GM18508 (cell line): ENCODE measurements at regions not wholly inside any gene's neighbourhood (a gene's known extent, or its start where the extent isn't known, plus 50 kb on each side); places are given as distances from the start of the nearest gene placed in this dataset.
"Not testable (repeated sequence)": the region's sequence is repeated elsewhere in the genome, so short reads cannot be mapped to it uniquely, and the experiment has no call there.

ENCODE experiments used
- ATAC-seq: cut with Tn5 transposase; IDR thresholded peaks from one replicate; pipeline ENCODE4 v1.9.1; 2021; ENCODE audit warnings: moderate number of reproducible peaks; ENCODE audit not compliant: insufficient read depth, unreplicated experiment

GRCh38 chr5:145403992-145404391, 431.1 kb downstream of the PRELID2 start:
- ATAC-seq, result no peak

GRCh38 chr5:145396888-145397287, 438.3 kb downstream of the PRELID2 start:
- ATAC-seq, result no peak

- ATAC-seq, result not testable (repeated sequence)
These were observed 440.0 kb downstream of the PRELID2 start for GRCh38 chr5:145395151-145395550.

- no peak for ATAC-seq
These were observed 441.7 kb downstream of the PRELID2 start for GRCh38 chr5:145393426-145393825.

GRCh38 chr5:145389047-145389446, 446.1 kb downstream of the PRELID2 start:
- ATAC-seq, result no peak

DNA sequence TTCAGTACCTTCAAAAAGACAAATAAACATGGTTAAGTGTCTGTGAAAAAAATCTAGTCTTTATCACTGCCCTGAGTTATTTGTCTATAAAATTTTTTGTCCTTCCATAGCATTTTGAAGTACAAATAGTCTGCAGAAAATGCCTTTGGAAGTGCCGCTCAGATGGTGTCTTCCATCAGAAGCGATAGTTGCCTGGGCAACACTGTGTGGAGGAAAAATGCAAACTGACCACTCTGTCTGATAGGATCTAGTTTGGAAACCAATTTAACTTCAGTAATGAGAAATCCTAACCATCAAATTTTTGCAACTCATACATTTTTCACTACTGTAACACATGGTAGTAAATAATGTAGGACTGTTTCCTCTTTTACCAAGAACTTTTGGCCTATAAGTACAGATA, 449.9 kb downstream of the PRELID2 start:
- no peak for ATAC-seq

- no peak for ATAC-seq
These were observed 456.9 kb downstream of the PRELID2 start for GRCh38 chr5:145378226-145378625.

GRCh38 chr5:145375521-145375920, 459.6 kb downstream of the PRELID2 start:
- no peak for ATAC-seq

DNA sequence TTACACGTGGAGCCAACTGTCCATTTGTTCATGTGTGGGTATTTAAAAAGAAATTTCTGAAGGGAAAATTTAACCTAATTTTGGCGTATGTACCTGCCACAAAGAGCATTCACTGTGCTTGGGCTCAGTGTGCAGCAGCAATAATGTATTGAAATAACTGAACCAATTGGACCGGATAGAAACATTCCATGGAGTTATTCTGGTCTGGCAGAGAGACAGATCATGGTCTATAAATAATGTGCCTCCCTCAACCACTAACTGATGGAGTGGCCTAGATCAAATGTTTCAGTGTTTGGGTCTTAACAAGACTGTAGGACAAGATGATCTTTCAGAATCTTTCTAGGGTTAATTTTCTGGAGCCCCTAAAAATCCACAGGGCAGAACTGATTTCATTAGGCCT, 469.7 kb downstream of the PRELID2 start:
- no peak for ATAC-seq

- no peak for ATAC-seq
These were observed 472.9 kb downstream of the PRELID2 start for GRCh38 chr5:145362266-145362665.

DNA sequence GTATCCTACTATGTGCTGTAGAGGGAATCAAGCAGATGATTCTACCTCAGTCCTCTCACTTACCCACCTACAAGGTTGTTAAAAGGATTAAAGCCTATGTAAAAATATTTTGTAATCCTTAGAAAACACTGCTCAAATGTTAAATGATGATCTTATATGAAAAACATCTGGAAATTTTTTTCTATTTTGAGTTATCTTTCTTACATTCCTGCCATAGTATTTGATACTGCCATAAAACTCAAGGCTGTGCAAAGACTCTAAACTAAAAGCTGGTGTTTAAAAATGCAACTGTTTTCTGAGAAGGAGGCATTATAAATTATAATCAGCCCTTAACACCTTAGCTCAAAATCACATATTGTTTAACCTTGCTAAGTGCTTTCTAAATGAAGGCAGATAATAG, 474.2 kb downstream of the PRELID2 start:
- no peak for ATAC-seq

DNA sequence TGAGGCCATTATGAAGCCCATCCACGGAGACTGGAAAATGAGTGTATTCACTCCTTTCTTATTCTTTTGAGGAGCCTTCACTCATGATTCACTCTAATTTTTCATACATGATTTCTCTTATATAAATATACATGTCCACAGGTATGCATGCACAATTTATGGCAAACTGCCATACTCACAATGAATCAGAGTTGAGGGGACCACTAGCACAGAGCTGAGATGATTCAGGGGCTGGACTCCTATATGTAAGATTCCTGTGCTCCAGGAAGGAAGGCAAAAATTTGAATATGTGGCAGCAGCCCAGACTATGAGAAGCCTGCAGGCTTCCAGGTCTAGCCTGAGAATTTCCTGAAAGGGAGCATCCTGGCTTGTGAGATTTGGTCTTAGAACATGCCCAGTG, 484.6 kb downstream of the PRELID2 start:
- no peak for ATAC-seq

GRCh38 chr5:145347026-145347616, 488.0 kb downstream of the PRELID2 start:
- peak; percentile 73 for ATAC-seq

- ATAC-seq, result no peak
These were observed 489.4 kb downstream of the PRELID2 start for GRCh38 chr5:145345511-145346287.

DNA sequence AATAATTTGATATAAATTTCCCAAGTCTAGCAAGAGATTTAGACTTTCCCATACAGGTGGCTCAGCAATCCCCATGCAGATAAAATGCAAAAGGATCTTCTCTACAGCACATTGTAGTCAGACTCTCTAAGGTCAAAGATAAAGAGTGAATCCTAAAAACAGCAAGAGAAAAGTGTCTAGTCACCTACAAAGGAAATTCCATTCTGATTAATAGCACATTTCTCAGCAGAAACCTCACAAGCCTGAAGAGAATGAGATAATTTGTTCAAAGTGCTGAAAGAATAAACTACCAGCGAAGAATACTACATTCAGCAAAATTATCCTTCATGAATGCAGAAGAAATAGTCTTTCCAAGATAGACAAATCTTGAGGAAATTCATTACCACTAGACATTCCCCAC, 493.3 kb downstream of the PRELID2 start:
- no peak for ATAC-seq

GRCh38 chr5:145340099-145340498, 495.0 kb downstream of the PRELID2 start:
- ATAC-seq, result no peak

DNA sequence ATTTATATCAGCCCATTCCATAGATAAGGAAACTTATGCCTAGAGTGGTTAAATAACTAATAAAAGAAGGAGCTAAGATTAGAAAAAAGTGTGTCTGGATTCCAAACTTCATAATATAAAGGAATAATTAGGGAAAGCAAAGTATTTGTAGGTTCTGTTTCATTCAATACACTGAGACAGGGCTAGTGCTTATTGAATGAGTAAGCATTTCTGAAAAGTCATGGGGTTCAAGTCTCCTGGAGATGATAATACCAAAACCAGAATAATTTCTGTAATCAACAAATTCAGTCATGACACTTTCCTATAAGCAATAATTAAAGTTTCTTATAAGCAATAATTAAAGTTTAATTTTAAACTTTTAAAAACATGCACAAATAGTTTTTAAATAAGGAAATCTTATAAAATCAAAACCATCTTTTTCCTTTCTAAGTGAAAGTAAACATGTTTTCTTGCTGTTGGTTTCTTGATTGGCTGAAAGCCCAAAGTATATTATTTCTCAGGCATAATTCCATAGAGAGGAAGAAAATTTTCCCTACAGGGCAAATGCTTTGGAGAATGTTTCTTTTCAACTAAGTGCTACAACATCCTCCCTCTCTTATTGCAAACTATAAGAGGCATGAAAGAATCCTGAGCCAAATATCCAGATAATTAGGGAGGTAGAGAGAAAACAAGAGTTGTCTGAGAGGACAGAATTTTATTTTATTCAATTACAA, 510.2 kb downstream of the PRELID2 start:
- no peak for ATAC-seq

DNA sequence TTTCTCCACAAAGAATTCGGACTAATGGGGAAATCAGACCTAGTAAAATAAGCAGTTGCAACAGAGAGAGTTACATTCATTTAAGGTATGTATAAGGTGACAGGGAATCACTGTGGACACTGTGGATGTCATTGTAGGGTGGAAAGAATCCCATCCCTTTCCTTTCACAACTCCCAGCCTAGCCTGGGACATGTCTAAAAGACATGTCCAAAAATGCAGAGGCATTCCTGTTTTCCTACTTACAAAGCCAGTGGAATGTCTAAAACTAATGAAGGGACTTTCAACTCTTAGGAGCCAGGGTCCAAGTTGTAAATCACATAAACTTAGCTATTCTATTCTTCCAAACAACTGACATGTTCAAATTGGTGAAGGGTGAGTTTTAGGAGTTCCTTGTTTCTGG, 511.0 kb downstream of the PRELID2 start:
- no peak for ATAC-seq

DNA sequence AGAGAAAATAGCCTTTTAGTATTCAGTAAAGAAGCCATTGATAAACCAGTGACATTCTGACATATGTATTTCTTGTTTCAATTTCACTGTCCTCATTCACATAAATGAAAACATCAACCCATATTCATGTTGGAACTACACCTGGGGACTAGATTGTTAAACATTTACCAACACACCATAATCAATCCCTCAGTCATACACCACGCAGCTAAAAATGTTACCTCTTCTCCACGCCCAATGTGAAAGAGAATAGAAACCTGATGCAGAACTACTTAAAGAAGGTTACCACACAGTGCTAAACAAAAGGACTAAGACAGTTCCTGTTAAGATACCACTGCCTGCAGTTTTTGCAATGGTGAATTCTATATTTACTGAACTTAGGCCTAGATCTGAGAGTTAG, 518.9 kb downstream of the PRELID2 start:
- peak; percentile 98 for ATAC-seq

DNA sequence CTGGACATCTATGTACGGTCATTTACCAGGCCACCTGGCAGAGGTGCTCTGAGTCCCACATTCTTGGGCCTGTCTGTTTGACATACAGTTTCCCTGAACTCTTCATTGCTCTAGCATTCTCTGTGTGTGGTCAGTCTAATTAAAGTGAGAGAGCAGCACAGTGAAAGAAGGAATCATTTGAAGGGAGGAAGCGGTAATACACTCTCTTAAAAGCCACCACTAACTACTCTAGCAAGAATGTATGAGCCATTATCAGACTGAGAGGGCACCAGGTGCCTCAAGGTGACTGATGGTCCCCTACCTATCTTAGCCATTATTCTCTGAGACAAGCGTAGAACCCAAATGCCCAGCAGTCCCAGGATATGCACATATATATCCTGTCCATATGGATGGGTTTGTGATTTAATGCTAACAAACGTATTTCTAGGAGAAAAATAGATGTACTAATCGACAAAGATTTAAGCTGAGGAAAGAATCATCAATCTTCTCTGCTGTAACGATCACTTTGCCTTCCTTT, 527.2 kb downstream of the PRELID2 start:
- no peak for ATAC-seq

- ATAC-seq, result no peak
These were observed 539.8 kb downstream of the PRELID2 start for GRCh38 chr5:145295236-145295835.
